ENCODE measurements at regions not wholly inside any gene's neighbourhood (a gene's known extent, or its start where the extent isn't known, plus 50 kb on each side); places are given as distances from the start of the nearest gene placed in this dataset.
"Not testable (repeated sequence)": the region's sequence is repeated elsewhere in the genome, so short reads cannot be mapped to it uniquely, and the experiment has no call there.

- DNase-seq, result not testable (repeated sequence)
Observed at GRCh38 chr10:46095943-46096342, 49.9 kb upstream of the MSMB start.

GRCh38 chr10:46096446-46096845 is 50.4 kb upstream of the MSMB start:
- DNase-seq, result no peak

- no peak for DNase-seq
Observed at GRCh38 chr10:46096909-46097575, 51.0 kb upstream of the MSMB start.

- no peak for DNase-seq
Observed at GRCh38 chr10:46097576-46098317, 51.7 kb upstream of the MSMB start.

- DNase-seq, result no peak
Observed at GRCh38 chr10:46098386-46098785, 52.3 kb upstream of the MSMB start.

- not testable (repeated sequence) for DNase-seq
Observed at GRCh38 chr10:46098925-46099324, 52.9 kb upstream of the MSMB start.

- DNase-seq, result no peak
Observed at GRCh38 chr10:46104071-46104585, 58.1 kb upstream of the MSMB start.

- DNase-seq, result not testable (repeated sequence)
Observed at GRCh38 chr10:46105416-46105815, 59.3 kb upstream of the MSMB start.

- not testable (repeated sequence) for DNase-seq
Observed at GRCh38 chr10:46105856-46106409, 59.9 kb upstream of the MSMB start.

GRCh38 chr10:46106410-46107255 is 60.6 kb upstream of the MSMB start:
- peak; percentile 42 for DNase-seq

- not testable (repeated sequence) for DNase-seq
Observed at GRCh38 chr10:46108158-46108499, 62.1 kb upstream of the MSMB start.

- DNase-seq, result not testable (repeated sequence)
Observed at GRCh38 chr10:46154271-46154670, 108.2 kb upstream of the MSMB start.

- DNase-seq, result not testable (repeated sequence)
Observed at GRCh38 chr10:46154683-46155082, 108.6 kb upstream of the MSMB start.

GRCh38 chr10:46156866-46157265 is 110.8 kb upstream of the MSMB start:
- not testable (repeated sequence) for DNase-seq

- DNase-seq, result no peak
Observed at GRCh38 chr10:46169736-46170135, 117.1 kb upstream of the ANTXRL start.

GRCh38 chr10:46170789-46171188 is 116.0 kb upstream of the ANTXRL start:
- DNase-seq, result no peak

- no peak for DNase-seq
Observed at GRCh38 chr10:46171661-46172060, 115.1 kb upstream of the ANTXRL start.

- no peak for DNase-seq
Observed at GRCh38 chr10:46175296-46175695, 111.5 kb upstream of the ANTXRL start.

GRCh38 chr10:46175831-46176230 is 111.0 kb upstream of the ANTXRL start:
- no peak for DNase-seq

GRCh38 chr10:46187431-46187830 is 99.4 kb upstream of the ANTXRL start:
- not testable (repeated sequence) for DNase-seq

- DNase-seq, result no peak
Observed at GRCh38 chr10:46197050-46197449, 89.7 kb upstream of the ANTXRL start.

GRCh38 chr10:46198516-46198915 is 88.3 kb upstream of the ANTXRL start:
- no peak for DNase-seq

GRCh38 chr10:46202405-46202804 is 84.4 kb upstream of the ANTXRL start:
- DNase-seq, result not testable (repeated sequence)

All from hindlimb muscle (tissue), 1 donor.